Esophagus squamous epithelium (tissue), 4 donors: ENCODE measurements at regions not wholly inside any gene's neighbourhood (a gene's known extent, or its start where the extent isn't known, plus 50 kb on each side); places are given as distances from the start of the nearest gene placed in this dataset.

Source experiments
- CTCF ChIP-seq, 6 experiments: fragments of 450-650 bp in 4 of 6; fragments of 200-600 bp in 2 of 6; sonication (generic) in 2 of 6; IDR thresholded peaks; one replicate each; pipeline ENCODE4 v1.5.1; 2016 to 2019; ENCODE audit warnings: antibody characterized with exemption in 6 of 6, mild to moderate bottlenecking in 4 of 6, moderate library complexity in 4 of 6
- POLR2A ChIP-seq, 4 donors: fragments of 450-650 bp; IDR thresholded peaks; one replicate each; pipeline ENCODE4 v1.6.1; 2017; ENCODE audit warnings: antibody characterized with exemption in 4 of 4, mild to moderate bottlenecking in 4 of 4, moderate library complexity in 3 of 4

GRCh38 chr3:110383356-110383755 is 688.3 kb upstream of the NECTIN3 start:
- no peak for TF ChIP-seq POLR2A (IDR thresholded peaks at IDR 0.05)
- TF ChIP-seq CTCF (IDR thresholded peaks at IDR 0.05): no peak
